Lower leg skin (tissue), 4 donors: ENCODE measurements at regions not wholly inside any gene's neighbourhood (a gene's known extent, or its start where the extent isn't known, plus 50 kb on each side); places are given as distances from the start of the nearest gene placed in this dataset.

ENCODE experiments used
- DNase-seq, 2 donors: peaks; one replicate each; pipeline ENCODE4 v3.0.0-alpha.2; 2019; ENCODE audit warnings: low spot score in 2 of 2
- H3K4me3 ChIP-seq: fragments of 200-600 bp; sonication (generic); 2 replicates; pipeline ENCODE4 v1.5.1; 2017; ENCODE audit warnings: mild to moderate bottlenecking, low read depth; ENCODE audit not compliant: poor library complexity, severe bottlenecking
- POLR2A ChIP-seq, 2 donors: fragments of 450-650 bp; IDR thresholded peaks; one replicate each; pipeline ENCODE4 v1.6.1; 2016 to 2017; ENCODE audit warnings: antibody characterized with exemption in 2 of 2, mild to moderate bottlenecking in 1 of 2, moderate library complexity in 1 of 2
- WGBS, 2 donors: methylation state at CpG; one replicate each; pipeline ENCODE4 v1.1.5; 2018; 5-methylcytosine and 5-hydroxymethylcytosine counted together
- intact Hi-C: fragments of 100-400 bp; cut with DNase I; formaldehyde crosslinking; loops from one replicate; pipeline ENCODE4 v1.15.0; 2023; ENCODE audit warnings: low total_unique reads
- TF ChIP-seq, protein P1 (sequence below), 3 donors: fragments of 450-650 bp; IDR thresholded peaks; one replicate each; pipeline ENCODE4 v1.5.1; 2016; ENCODE audit warnings: antibody characterized with exemption in 3 of 3, mild to moderate bottlenecking in 3 of 3, moderate library complexity in 2 of 3

DNA sequence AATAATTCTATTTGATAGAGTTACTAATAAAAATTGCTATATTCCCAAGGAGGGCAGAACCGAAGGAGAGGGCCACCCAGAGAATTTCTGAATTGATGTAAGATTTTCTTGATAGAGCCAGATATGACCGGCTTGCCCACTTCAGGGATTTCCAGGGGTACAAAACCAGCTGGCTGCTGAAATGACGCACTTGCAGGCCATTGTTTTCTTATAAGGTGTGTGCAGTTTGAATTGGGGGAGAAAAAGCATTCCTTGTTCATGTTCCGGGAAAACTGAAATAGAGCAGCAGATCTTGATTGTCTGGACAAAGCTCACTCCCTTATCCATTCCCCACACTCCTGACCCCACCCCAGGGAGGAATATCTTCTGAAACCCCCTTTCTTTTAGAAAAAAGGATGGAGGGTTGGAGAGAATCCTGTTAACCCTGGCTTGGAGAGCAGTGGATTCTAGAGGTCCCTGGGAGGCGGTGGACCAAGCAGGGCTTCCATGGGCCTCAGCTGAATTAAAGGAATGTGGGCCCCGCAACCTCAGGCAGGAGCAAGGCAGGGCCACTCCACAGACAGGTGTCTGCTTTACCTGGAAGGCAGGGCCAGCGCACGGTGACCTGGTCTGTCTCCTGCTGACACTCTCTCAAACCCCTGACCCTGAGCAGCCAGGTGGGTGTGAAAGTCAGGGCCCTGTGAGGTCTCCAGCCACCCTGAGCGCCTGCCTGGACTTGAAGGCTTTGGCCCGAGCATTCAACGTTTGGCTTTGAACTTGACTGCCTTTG lies 96.4 kb downstream of the TMEM170B start:
- TF ChIP-seq, protein P1, sequence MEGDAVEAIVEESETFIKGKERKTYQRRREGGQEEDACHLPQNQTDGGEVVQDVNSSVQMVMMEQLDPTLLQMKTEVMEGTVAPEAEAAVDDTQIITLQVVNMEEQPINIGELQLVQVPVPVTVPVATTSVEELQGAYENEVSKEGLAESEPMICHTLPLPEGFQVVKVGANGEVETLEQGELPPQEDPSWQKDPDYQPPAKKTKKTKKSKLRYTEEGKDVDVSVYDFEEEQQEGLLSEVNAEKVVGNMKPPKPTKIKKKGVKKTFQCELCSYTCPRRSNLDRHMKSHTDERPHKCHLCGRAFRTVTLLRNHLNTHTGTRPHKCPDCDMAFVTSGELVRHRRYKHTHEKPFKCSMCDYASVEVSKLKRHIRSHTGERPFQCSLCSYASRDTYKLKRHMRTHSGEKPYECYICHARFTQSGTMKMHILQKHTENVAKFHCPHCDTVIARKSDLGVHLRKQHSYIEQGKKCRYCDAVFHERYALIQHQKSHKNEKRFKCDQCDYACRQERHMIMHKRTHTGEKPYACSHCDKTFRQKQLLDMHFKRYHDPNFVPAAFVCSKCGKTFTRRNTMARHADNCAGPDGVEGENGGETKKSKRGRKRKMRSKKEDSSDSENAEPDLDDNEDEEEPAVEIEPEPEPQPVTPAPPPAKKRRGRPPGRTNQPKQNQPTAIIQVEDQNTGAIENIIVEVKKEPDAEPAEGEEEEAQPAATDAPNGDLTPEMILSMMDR (IDR thresholded peaks at IDR 0.05), result no peak
- TF ChIP-seq POLR2A (IDR thresholded peaks at IDR 0.05), result no peak
- intact Hi-C loops, result no loop called here
- peak in 1 of 2 donors; percentile 26 for DNase-seq
- H3K4me3 ChIP-seq, result no peak overlapping the region
- 80 to 84% methylated on average over 11 of the region's 11 CpGs for WGBS, 2 donors

DNA sequence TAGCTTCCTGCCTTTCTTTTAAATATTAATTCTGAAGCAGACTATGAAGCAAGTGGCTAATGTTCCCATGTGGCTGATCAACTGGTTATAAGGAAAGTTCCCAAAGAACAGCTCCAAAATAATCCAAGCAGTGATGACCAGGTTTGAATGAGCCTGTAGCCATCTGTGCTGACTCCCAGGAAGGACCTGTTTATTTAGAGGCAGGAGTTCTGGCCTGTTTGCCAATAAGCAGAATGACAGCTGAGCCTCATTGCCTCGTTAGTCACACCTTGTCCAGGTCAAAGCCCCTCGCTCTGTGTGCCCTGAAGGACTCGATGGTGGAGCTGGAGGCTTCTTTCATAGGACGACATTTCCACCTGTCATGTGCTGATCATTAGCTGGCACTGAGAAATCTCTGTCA lies 97.4 kb downstream of the TMEM170B start:
- TF ChIP-seq POLR2A (IDR thresholded peaks at IDR 0.05), result no peak
- TF ChIP-seq, protein P1 (IDR thresholded peaks at IDR 0.05), result no peak
- 85 to 89% methylated on average over 4 of the region's 4 CpGs for WGBS, 2 donors
- DNase-seq, result peak in 1 of 2 donors; percentile 39
- intact Hi-C loops, result no loop called here
- H3K4me3 ChIP-seq, result no peak overlapping the region

DNA sequence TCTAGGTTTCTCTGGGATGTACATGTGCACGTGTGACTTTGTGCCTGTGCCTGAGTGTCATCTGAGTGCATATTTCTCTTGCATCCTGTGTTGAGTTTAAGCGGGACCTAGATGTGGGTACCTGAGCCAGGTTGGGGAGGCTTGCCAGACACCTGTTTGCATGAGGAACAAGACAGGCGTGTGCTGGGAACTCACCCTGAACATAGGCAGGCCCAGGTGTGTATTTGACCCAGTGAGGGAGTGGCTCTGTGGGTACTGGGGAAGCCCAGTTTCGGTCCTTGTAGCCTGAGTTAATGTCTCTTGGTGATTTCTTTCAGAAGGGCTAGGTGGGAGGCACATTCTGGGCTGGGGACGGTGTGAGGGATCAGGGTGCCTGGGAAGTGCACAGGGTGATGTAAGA lies 98.6 kb downstream of the TMEM170B start:
- H3K4me3 ChIP-seq, result no peak overlapping the region
- intact Hi-C loops, result no loop called here
- peak in 1 of 2 donors; percentile 69 for DNase-seq
- 82 to 90% methylated on average over 5 of the region's 5 CpGs for WGBS, 2 donors
- no peak for TF ChIP-seq POLR2A (IDR thresholded peaks at IDR 0.05)
- TF ChIP-seq, protein P1 (IDR thresholded peaks at IDR 0.05), result no peak

DNA sequence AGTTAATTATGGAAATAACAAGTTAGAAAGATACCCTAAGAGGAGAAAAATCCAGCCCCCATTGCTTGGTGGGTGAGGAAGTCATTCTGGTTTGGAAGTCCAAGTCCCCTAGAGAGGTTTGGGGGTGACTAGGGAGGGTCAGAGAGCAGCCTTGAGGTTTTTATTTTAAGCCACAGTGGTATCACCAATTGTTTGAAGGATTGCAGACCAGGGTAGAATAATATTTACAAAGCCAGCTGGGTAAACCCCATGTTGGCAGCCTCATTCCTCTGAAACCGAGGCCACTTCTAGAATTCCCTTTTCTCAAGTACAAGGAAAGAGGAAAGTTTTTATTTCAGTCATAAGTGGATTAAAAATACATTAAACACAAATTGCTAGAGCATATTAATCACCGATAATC lies 99.7 kb downstream of the TMEM170B start:
- TF ChIP-seq, protein P1 (IDR thresholded peaks at IDR 0.05), result no peak
- TF ChIP-seq POLR2A (IDR thresholded peaks at IDR 0.05), result no peak
- intact Hi-C loops, result no loop called here
- no peak overlapping the region for H3K4me3 ChIP-seq
- peak in 1 of 2 donors; percentile 32 for DNase-seq
- WGBS, 2 donors, result 81 to 89% methylated on average over 2 of the region's 2 CpGs

DNA sequence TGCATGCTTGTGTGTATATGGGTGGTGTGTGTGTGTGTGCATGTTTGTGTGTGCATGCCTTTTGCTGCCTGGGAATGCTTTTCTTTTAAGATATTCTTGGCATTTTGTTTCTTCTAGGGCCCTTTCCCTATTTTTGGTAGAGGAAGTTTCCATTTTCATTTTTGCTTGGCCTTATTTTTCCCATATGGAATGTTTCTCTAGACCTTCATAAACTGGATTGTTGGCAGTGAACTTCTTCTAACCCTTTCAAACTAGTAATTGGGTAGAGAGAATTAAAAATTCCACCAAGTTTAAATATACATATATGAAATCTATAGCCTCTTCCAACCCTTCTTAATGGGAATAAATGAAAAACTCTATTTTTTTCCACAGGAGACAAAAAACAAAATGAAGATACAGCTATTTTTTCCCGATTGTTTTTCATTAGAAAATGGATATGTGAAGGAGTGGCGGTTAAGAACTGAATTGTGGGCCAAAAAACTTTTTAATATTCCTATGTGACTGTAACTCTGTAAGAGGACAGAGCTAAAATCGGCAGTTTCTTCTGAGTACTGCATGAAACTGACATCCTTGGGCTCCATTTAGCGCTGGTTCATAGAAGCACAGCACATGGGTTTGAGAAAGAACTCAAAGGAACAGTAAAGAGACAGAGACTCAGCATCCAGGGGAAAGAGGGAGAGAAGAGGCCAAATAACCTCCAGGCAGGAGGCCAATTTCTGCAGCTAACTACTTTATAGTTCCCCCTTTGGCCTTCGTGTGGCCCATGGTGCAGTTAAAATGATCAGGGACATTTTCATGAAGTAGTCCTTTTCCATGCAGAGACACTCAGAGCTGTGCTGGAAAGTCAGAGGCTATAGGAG lies 102.1 kb downstream of the TMEM170B start:
- no peak overlapping the region for H3K4me3 ChIP-seq
- DNase-seq, result no peak
- intact Hi-C loops, result no loop called here

More for the DNA sequence above, 102.1 kb downstream of the TMEM170B start:
- 82 to 84% methylated on average over 5 of the region's 5 CpGs for WGBS, 2 donors
- TF ChIP-seq POLR2A (IDR thresholded peaks at IDR 0.05), result no peak
- TF ChIP-seq, protein P1 (IDR thresholded peaks at IDR 0.05), result no peak
